Hepatocyte (in vitro differentiated cells): ENCODE measurements at regions not wholly inside any gene's neighbourhood (a gene's known extent, or its start where the extent isn't known, plus 50 kb on each side); places are given as distances from the start of the nearest gene placed in this dataset.
"Not testable (repeated sequence)": the region's sequence is repeated elsewhere in the genome, so short reads cannot be mapped to it uniquely, and the experiment has no call there.

Experiments used
- DNase-seq: peaks from one replicate; pipeline ENCODE4 v3.0.0-alpha.2; 2016; ENCODE audit warnings: low spot score
- H2AFZ ChIP-seq: fragments of 200-600 bp; sonication (generic); 2 replicates; pipeline ENCODE4 v1.6.0; 2016; ENCODE audit warnings: antibody characterized with exemption, mild to moderate bottlenecking
- H3K27ac ChIP-seq: fragments of 200-600 bp; sonication (generic); 2 replicates; pipeline ENCODE4 v1.5.1; 2016; ENCODE audit warnings: mild to moderate bottlenecking
- H3K27me3 ChIP-seq: fragments of 200-600 bp; sonication (generic); 2 replicates; pipeline ENCODE4 v1.6.1; 2016
- H3K36me3 ChIP-seq: fragments of 200-600 bp; sonication (generic); replicated peaks from 2 replicates; pipeline ENCODE4 v1.5.1; 2016; ENCODE audit warnings: low read depth; ENCODE audit not compliant: insufficient read depth
- H3K4me1 ChIP-seq: fragments of 200-600 bp; sonication (generic); 2 replicates; pipeline ENCODE4 v1.5.1; 2016; ENCODE audit warnings: mild to moderate bottlenecking, moderate library complexity; ENCODE audit not compliant: insufficient read depth
- H3K4me2 ChIP-seq: fragments of 200-600 bp; sonication (generic); 2 replicates; pipeline ENCODE4 v1.6.0; 2016
- H3K4me3 ChIP-seq: fragments of 200-600 bp; sonication (generic); 2 replicates; pipeline ENCODE4 v1.5.1; 2016; ENCODE audit warnings: mild to moderate bottlenecking
- H3K79me2 ChIP-seq: fragments of 200-600 bp; sonication (generic); 2 replicates; pipeline ENCODE4 v1.6.0; 2017; ENCODE audit warnings: mild to moderate bottlenecking
- H3K9me2 ChIP-seq: fragments of 200-600 bp; sonication (generic); replicated peaks from 2 replicates; pipeline ENCODE4 v1.6.0; 2017; ENCODE audit warnings: mild to moderate bottlenecking; ENCODE audit not compliant: insufficient read depth
- H3K9me3 ChIP-seq: fragments of 200-600 bp; sonication (generic); 2 replicates; pipeline ENCODE4 v1.5.1; 2016; ENCODE audit warnings: low read depth, mild to moderate bottlenecking
- H4K20me1 ChIP-seq: fragments of 200-600 bp; sonication (generic); 2 replicates; pipeline ENCODE4 v1.6.0; 2016; ENCODE audit warnings: mild to moderate bottlenecking; ENCODE audit not compliant: insufficient read depth, poor library complexity, severe bottlenecking
- CTCF ChIP-seq: fragments of 200-600 bp; sonication (generic); IDR thresholded peaks from 2 replicates; pipeline ENCODE4 v1.5.1; 2016; ENCODE audit warnings: antibody characterized with exemption, mild to moderate bottlenecking; ENCODE audit not compliant: poor library complexity
- EZH2 ChIP-seq: fragments of 200-600 bp; sonication (generic); IDR thresholded peaks from 2 replicates; pipeline ENCODE4 v1.6.1; 2016; ENCODE audit warnings: antibody characterized with exemption, mild to moderate bottlenecking, borderline replicate concordance
- EZH2phosphoT487 ChIP-seq: fragments of 200-600 bp; sonication (generic); IDR thresholded peaks from one replicate; pipeline ENCODE4 v1.6.1; 2018; ENCODE audit warnings: antibody characterized with exemption, mild to moderate bottlenecking, low read depth, moderate library complexity; ENCODE audit not compliant: unreplicated experiment, severe bottlenecking
- WGBS: methylation state at CpG from one replicate; pipeline ENCODE4 v1.1.6; 2016; ENCODE audit warnings: low lambda C conversion rate; ENCODE audit errors: missing lambda C conversion rate; 5-methylcytosine and 5-hydroxymethylcytosine counted together

- TF ChIP-seq CTCF (no peak), EZH2phosphoT487 (no peak), EZH2 (no peak)
- Histone ChIP-seq H3K36me3 (no peaks in the 10 kb centered on the region), H3K9me3 (no peaks in the 10 kb centered on the region), H4K20me1 (no peaks in the 10 kb centered on the region), H3K27me3 (no peaks in the 10 kb centered on the region), H3K4me1 (no peaks in the 10 kb centered on the region), H3K4me3 (no peak overlapping the region), H3K27ac (no peak overlapping the region), H3K4me2 (no peak overlapping the region), H3K79me2 (no peaks in the 10 kb centered on the region), H2AFZ (no peak overlapping the region), H3K9me2 (no peaks in the 10 kb centered on the region)
- 88% methylated on average over 2 of the region's 2 CpGs for WGBS
- no peak for DNase-seq
These were observed 174.5 kb downstream of the OTOL1 start for GRCh38 chr3:161671141-161671540.

- H3K27me3 ChIP-seq = no peaks in the 10 kb centered on the region
- H3K4me2 ChIP-seq = no peak overlapping the region
- no peaks in the 10 kb centered on the region for H3K4me1 ChIP-seq
- no peak for DNase-seq
- H3K9me3 ChIP-seq = no peaks in the 10 kb centered on the region
- H3K79me2 ChIP-seq = no peaks in the 10 kb centered on the region
- H2AFZ ChIP-seq = no peak overlapping the region
- TF ChIP-seq EZH2phosphoT487 (no peak), CTCF (no peak), EZH2 (no peak)
- 64% methylated on average over 4 of the region's 4 CpGs for WGBS
- H3K27ac ChIP-seq = no peak overlapping the region
- no peaks in the 10 kb centered on the region for H3K36me3 ChIP-seq
- H4K20me1 ChIP-seq = no peaks in the 10 kb centered on the region
- no peaks in the 10 kb centered on the region for H3K9me2 ChIP-seq
- H3K4me3 ChIP-seq = no peak overlapping the region
These were observed 175.9 kb downstream of the OTOL1 start for GRCh38 chr3:161672478-161672877.

GRCh38 chr3:161673866-161674265 lies 177.3 kb downstream of the OTOL1 start:
- Histone ChIP-seq H3K4me1 (no peaks in the 10 kb centered on the region), H3K36me3 (no peaks in the 10 kb centered on the region), H3K27ac (no peak overlapping the region), H3K4me3 (no peak overlapping the region), H3K27me3 (no peaks in the 10 kb centered on the region), H3K4me2 (no peak overlapping the region), H2AFZ (no peak overlapping the region), H3K9me2 (no peaks in the 10 kb centered on the region), H3K9me3 (no peaks in the 10 kb centered on the region), H3K79me2 (no peaks in the 10 kb centered on the region), H4K20me1 (no peaks in the 10 kb centered on the region)
- 79% methylated on average over 1 of the region's 1 CpG for WGBS
- no peak for TF ChIP-seq EZH2phosphoT487
- TF ChIP-seq EZH2 = no peak
- no peak for TF ChIP-seq CTCF
- no peak for DNase-seq

- H4K20me1 ChIP-seq = no peaks in the 10 kb centered on the region
- H3K79me2 ChIP-seq = no peaks in the 10 kb centered on the region
- no peak for DNase-seq
- no peaks in the 10 kb centered on the region for H3K9me2 ChIP-seq
- H3K27me3 ChIP-seq = no peaks in the 10 kb centered on the region
- no peaks in the 10 kb centered on the region for H3K36me3 ChIP-seq
- H3K27ac ChIP-seq = no peak overlapping the region
- TF ChIP-seq CTCF (no peak), EZH2 (no peak), EZH2phosphoT487 (no peak)
- no peak overlapping the region for H3K4me2 ChIP-seq
- no peak overlapping the region for H2AFZ ChIP-seq
- H3K9me3 ChIP-seq = no peaks in the 10 kb centered on the region
- H3K4me1 ChIP-seq = no peaks in the 10 kb centered on the region
- no peak overlapping the region for H3K4me3 ChIP-seq
These were observed 177.8 kb downstream of the OTOL1 start for GRCh38 chr3:161674402-161674801.

- H3K9me3 ChIP-seq, H3K4me3 ChIP-seq, H4K20me1 ChIP-seq, H3K4me2 ChIP-seq, H3K27ac ChIP-seq, DNase-seq, H3K79me2 ChIP-seq, H3K27me3 ChIP-seq, H2AFZ ChIP-seq, H3K4me1 ChIP-seq, H3K9me2 ChIP-seq, H3K36me3 ChIP-seq: not testable (repeated sequence)
- WGBS = 89% methylated on average over 6 of the region's 6 CpGs
These were observed 185.2 kb downstream of the OTOL1 start for GRCh38 chr3:161681831-161682230.
